ENCODE measurements at regions not wholly inside any gene's neighbourhood (a gene's known extent, or its start where the extent isn't known, plus 50 kb on each side); places are given as distances from the start of the nearest gene placed in this dataset.

DNA sequence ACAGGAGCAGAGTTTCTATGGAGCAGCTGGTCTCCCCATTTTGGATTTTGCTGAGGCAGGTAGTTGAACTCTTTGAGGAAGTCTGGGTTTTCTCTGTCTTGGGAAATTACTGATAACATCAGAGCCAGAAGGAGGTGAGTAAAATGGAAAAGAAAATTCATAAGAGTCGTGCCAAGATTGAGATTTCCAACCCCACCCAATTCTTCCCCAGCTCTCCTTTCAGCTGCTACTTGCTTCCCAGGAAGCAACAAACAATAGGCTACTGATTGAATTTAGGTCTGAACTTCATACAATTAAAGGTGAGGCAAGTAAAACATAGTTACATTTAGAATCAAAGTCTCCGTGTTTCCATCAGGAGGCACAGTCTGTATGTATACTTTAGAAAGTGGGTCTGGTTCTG, 54.6 kb upstream of the EOLA2 start:
- H3K9ac ChIP-seq (ENCODE audit: low read length): no peak overlapping the region
- H2AFZ ChIP-seq (ENCODE audit: low read length): no peak overlapping the region
- no peaks in the 10 kb centered on the region for H3K9me2 ChIP-seq (replicated peaks; ENCODE audit: insufficient read depth, low read length)
- H3K9me3 ChIP-seq (replicated peaks; ENCODE audit: insufficient read depth, low read length): no peaks in the 10 kb centered on the region
- no peak overlapping the region for H3K4me2 ChIP-seq (ENCODE audit: low read depth, low read length)
- no peak overlapping the region for H3K4me3 ChIP-seq (ENCODE audit: low read length)
- TF ChIP-seq, protein P1, sequence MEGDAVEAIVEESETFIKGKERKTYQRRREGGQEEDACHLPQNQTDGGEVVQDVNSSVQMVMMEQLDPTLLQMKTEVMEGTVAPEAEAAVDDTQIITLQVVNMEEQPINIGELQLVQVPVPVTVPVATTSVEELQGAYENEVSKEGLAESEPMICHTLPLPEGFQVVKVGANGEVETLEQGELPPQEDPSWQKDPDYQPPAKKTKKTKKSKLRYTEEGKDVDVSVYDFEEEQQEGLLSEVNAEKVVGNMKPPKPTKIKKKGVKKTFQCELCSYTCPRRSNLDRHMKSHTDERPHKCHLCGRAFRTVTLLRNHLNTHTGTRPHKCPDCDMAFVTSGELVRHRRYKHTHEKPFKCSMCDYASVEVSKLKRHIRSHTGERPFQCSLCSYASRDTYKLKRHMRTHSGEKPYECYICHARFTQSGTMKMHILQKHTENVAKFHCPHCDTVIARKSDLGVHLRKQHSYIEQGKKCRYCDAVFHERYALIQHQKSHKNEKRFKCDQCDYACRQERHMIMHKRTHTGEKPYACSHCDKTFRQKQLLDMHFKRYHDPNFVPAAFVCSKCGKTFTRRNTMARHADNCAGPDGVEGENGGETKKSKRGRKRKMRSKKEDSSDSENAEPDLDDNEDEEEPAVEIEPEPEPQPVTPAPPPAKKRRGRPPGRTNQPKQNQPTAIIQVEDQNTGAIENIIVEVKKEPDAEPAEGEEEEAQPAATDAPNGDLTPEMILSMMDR (IDR thresholded peaks at IDR 0.05; ENCODE audit: low read length): no peak
- TF ChIP-seq EZH2 (optimal IDR thresholded peaks at IDR 0.05; ENCODE audit: low read depth, low read length) (no peak), EZH2phosphoT487 (IDR thresholded peaks at IDR 0.05; ENCODE audit: low read length) (no peak)
- H3F3A ChIP-seq (ENCODE audit: insufficient read depth, low read length): no peaks in the 10 kb centered on the region
- no peak overlapping the region for H3K27ac ChIP-seq (ENCODE audit: low read length)
- no peaks in the 10 kb centered on the region for H3K4me1 ChIP-seq (ENCODE audit: low read length)
- H3K36me3 ChIP-seq (replicated peaks; ENCODE audit: insufficient read depth, low read length): no peaks in the 10 kb centered on the region
- H3K27me3 ChIP-seq (replicated peaks; ENCODE audit: insufficient read depth, low read length): no peaks in the 10 kb centered on the region
- H3K79me2 ChIP-seq (ENCODE audit: low read length): no peaks in the 10 kb centered on the region
- no peak for DNase-seq
- no peaks in the 10 kb centered on the region for H4K20me1 ChIP-seq (ENCODE audit: insufficient read depth, low read length)

DNA sequence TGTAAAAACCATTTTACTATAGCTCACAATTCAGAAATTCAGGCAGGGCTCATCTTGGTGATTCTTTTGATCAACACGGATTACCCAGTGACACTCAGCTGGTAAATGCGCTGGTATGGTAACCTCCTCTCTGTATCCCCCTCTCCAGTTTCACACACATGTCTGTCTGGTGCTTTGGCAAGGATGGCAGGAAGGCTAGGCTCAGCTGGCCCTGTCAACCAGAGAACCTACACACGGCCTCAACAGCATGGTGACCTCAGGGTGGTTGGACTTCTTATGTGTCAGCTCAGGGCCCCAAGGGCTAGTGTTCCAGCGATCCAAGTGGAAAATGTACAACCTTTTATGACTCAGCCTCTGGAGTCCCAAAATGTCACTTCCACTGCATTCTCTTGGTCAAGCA, 55.7 kb upstream of the EOLA2 start:
- no peaks in the 10 kb centered on the region for H3K4me1 ChIP-seq (ENCODE audit: low read length)
- no peak overlapping the region for H3K4me2 ChIP-seq (ENCODE audit: low read depth, low read length)
- no peak overlapping the region for H3K9ac ChIP-seq (ENCODE audit: low read length)
- H4K20me1 ChIP-seq (ENCODE audit: insufficient read depth, low read length): no peaks in the 10 kb centered on the region
- H3K9me2 ChIP-seq (replicated peaks; ENCODE audit: insufficient read depth, low read length): no peaks in the 10 kb centered on the region
- H2AFZ ChIP-seq (ENCODE audit: low read length): no peak overlapping the region
- H3K79me2 ChIP-seq (ENCODE audit: low read length): no peaks in the 10 kb centered on the region
- H3K36me3 ChIP-seq (replicated peaks; ENCODE audit: insufficient read depth, low read length): no peaks in the 10 kb centered on the region
- DNase-seq: no peak
- no peaks in the 10 kb centered on the region for H3F3A ChIP-seq (ENCODE audit: insufficient read depth, low read length)
- no peaks in the 10 kb centered on the region for H3K27me3 ChIP-seq (replicated peaks; ENCODE audit: insufficient read depth, low read length)
- no peaks in the 10 kb centered on the region for H3K9me3 ChIP-seq (replicated peaks; ENCODE audit: insufficient read depth, low read length)
- no peak overlapping the region for H3K4me3 ChIP-seq (ENCODE audit: low read length)
- TF ChIP-seq EZH2phosphoT487 (IDR thresholded peaks at IDR 0.05; ENCODE audit: low read length) (no peak), EZH2 (optimal IDR thresholded peaks at IDR 0.05; ENCODE audit: low read depth, low read length) (no peak)
- TF ChIP-seq, protein P1 (IDR thresholded peaks at IDR 0.05; ENCODE audit: low read length): no peak
- H3K27ac ChIP-seq (ENCODE audit: low read length): no peak overlapping the region

DNA sequence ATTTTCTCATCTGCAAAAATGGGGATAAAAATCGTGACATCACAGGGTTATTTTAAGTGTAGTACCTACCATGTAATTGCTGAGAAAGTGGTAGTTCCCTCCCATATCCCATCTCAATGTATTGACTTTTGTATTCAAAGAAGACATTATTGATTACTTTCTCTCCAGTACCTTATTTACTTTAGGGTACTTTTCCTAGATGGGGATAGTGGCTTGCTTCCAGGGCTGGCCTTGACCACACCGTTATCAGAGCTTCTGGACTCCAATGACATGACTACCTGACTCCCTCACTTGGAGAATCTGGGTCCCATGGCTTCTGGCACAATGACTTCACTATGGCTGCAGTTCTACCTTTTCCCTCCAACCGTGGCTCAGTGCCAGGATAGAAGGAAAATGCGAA, 58.2 kb upstream of the EOLA2 start:
- no peaks in the 10 kb centered on the region for H3K79me2 ChIP-seq (ENCODE audit: low read length)
- TF ChIP-seq EZH2 (optimal IDR thresholded peaks at IDR 0.05; ENCODE audit: low read depth, low read length): no peak
- TF ChIP-seq, protein P1 (IDR thresholded peaks at IDR 0.05; ENCODE audit: low read length): no peak
- no peak for TF ChIP-seq EZH2phosphoT487 (IDR thresholded peaks at IDR 0.05; ENCODE audit: low read length)
- H3F3A ChIP-seq (ENCODE audit: insufficient read depth, low read length): no peaks in the 10 kb centered on the region
- H3K9ac ChIP-seq (ENCODE audit: low read length): no peak overlapping the region
- no peaks in the 10 kb centered on the region for H3K27me3 ChIP-seq (replicated peaks; ENCODE audit: insufficient read depth, low read length)
- DNase-seq: no peak
- H4K20me1 ChIP-seq (ENCODE audit: insufficient read depth, low read length): no peaks in the 10 kb centered on the region
- H3K27ac ChIP-seq (ENCODE audit: low read length): no peak overlapping the region
- no peak overlapping the region for H3K4me3 ChIP-seq (ENCODE audit: low read length)
- no peaks in the 10 kb centered on the region for H3K4me1 ChIP-seq (ENCODE audit: low read length)
- H3K9me2 ChIP-seq (replicated peaks; ENCODE audit: insufficient read depth, low read length): no peaks in the 10 kb centered on the region
- H2AFZ ChIP-seq (ENCODE audit: low read length): no peak overlapping the region
- no peaks in the 10 kb centered on the region for H3K9me3 ChIP-seq (replicated peaks; ENCODE audit: insufficient read depth, low read length)
- no peaks in the 10 kb centered on the region for H3K36me3 ChIP-seq (replicated peaks; ENCODE audit: insufficient read depth, low read length)
- H3K4me2 ChIP-seq (ENCODE audit: low read depth, low read length): no peak overlapping the region

Data from MM.1S (cell line).